Heart left ventricle (tissue), 16 donors: ENCODE measurements at regions not wholly inside any gene's neighbourhood (a gene's known extent, or its start where the extent isn't known, plus 50 kb on each side); places are given as distances from the start of the nearest gene placed in this dataset.

Source experiments
- ATAC-seq, 4 donors: fragments of 200-7000 bp; cut with Tn5 transposase; one replicate each; pipeline ENCODE4 v1.9.1; 2020 to 2022; ENCODE audit warnings: moderate library complexity in 4 of 4, mild to moderate bottlenecking in 3 of 4, moderate number of reproducible peaks in 1 of 4
- DNase-seq, 5 donors: peaks; one replicate each; pipeline ENCODE4 v3.0.0-alpha.2; 2020
- H3K27ac ChIP-seq, 12 donors: fragments of 200-600 bp; sonication (generic) in 4 of 12; one replicate each; pipeline versions ENCODE4 v1.5.0 to v1.8.0; 2016 to 2022; ENCODE audit warnings: mild to moderate bottlenecking in 2 of 12
- H3K27me3 ChIP-seq, 9 donors: fragments of 200-600 bp; sonication (generic) in 2 of 9; one replicate each; pipeline versions ENCODE4 v1.5.1 to v1.8.0; 2016 to 2022; ENCODE audit warnings: mild to moderate bottlenecking in 3 of 9
- H3K36me3 ChIP-seq, 9 donors: fragments of 200-600 bp; sonication (generic) in 2 of 9; one replicate each; pipeline versions ENCODE4 v1.5.0 to v1.8.0; 2018 to 2022; ENCODE audit warnings: mild to moderate bottlenecking in 2 of 9
- H3K4me1 ChIP-seq, 12 donors: fragments of 200-600 bp; sonication (generic) in 4 of 12; one replicate each; pipeline versions ENCODE4 v1.5.0 to v1.8.0; 2016 to 2022; ENCODE audit warnings: mild to moderate bottlenecking in 3 of 12
- H3K4me3 ChIP-seq, 12 donors: fragments of 200-600 bp; sonication (generic) in 4 of 12; one replicate each; pipeline versions ENCODE4 v1.5.0 to v1.8.0; 2017 to 2022; ENCODE audit warnings: mild to moderate bottlenecking in 9 of 12, moderate library complexity in 4 of 12
- H3K9me3 ChIP-seq, 12 donors: fragments of 200-600 bp; sonication (generic) in 4 of 12; one replicate each; pipeline versions ENCODE4 v1.5.0 to v1.8.0; 2016 to 2022; ENCODE audit warnings: mild to moderate bottlenecking in 1 of 12
- POLR2A ChIP-seq, 2 donors: fragments of 450-650 bp; IDR thresholded peaks; one replicate each; pipeline ENCODE4 v1.6.1; 2017; ENCODE audit warnings: antibody characterized with exemption in 2 of 2, mild to moderate bottlenecking in 2 of 2, moderate library complexity in 2 of 2
- WGBS, 4 donors: extraction: QIAGEN DNeasy Blood & Tissue Kit in 2 of 4; methylation state at CpG; one replicate each; pipeline versions ENCODE4 v1.1.5 to v1.1.7; 2013 to 2018; 5-methylcytosine and 5-hydroxymethylcytosine counted together
- intact Hi-C, 10 donors: fragments of 100-400 bp; cut with DNase I; formaldehyde crosslinking; loops; one replicate each; pipeline versions ENCODE4 v1.11.1 to v1.14.2; 2022
- TF ChIP-seq, protein P1 (sequence below), 12 donors: fragments of 200-600 bp; sonication (generic) in 4 of 12; IDR thresholded peaks; one replicate each; pipeline versions ENCODE4 v1.5.0 to v1.8.0; 2018 to 2022; ENCODE audit warnings: antibody characterized with exemption in 12 of 12, mild to moderate bottlenecking in 5 of 12
- donor health status: ischemic (EF 13 %, LVEDD 7.1; RV severe dilation, severe dysfunction).
- donor health status: healthy with polysubstance abuse.
- donor health status: DM: no; HTN: yes; CAD: no.
- donor health status: DM: no; HTN: no; CAD: no.
- donor health status: ischemic (EF 25% LVEDD 6.9; RV normal size, moderate dysfunction).
- donor health status: ischemic (EF 25% LVEDD 5.7; RV mildly dilated, moderate dysfunction).
- donor health status: healthy.
- donor health status: DM: yes; HTN: yes; CAD: no.
- donor health status: ischemic (EF 35%, LVEDD 5.7; RV mildly dilated, moderate dysfunction).
- donor health status: nonischemic (EF 11% LVEDD 7.7; RV severe dilation, severe dysfunction).
- donor health status: DM: yes; HTN: yes; CAD: no.
- donor health status: PGD.
- donor health status: ischemic (EF 29% LVEDD 5.4; RV normal size, mild dysfunction).
- donor health status: nonischemic (EF 23%, LVEDD 6.1; RV moderate dilation, normal function).

DNA sequence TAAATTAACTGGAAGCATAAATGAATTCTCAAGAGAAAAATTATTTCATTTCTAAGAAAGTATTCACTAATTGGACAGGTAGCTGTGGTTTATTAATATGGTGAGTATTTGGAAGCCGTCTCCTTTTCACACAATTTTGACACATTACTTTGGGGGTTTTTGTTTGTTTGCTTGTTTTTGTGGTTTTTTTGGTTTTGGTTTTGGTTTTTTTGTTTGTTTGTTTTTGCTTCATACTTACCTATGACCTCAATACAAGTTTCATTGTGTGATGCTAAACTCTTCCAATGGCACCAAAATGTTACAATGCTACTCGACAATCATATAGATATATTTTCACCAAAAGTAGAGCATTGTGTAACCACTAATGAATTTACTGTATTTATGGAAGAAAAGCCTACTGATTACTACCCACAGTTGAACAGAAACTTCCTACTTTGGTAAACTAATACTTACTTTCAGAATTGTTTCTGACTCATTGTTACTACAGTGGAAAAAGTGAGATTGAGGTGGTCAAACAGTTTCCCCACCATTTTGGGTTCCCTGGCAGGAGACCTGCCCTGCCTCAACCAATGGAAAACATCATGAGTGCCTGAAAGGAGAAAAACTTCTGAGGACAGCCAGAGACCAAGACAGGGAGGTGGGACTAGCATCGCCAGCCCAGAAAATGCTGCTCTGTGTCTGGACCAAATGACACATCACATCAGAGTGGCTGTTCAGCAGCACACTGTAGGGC, 443.1 kb downstream of the HNRNPD start:
- no peaks in the 10 kb centered on the region for H3K36me3 ChIP-seq
- no peak for DNase-seq
- H3K4me3 ChIP-seq = no peak overlapping the region
- WGBS, 4 donors = 83 to 96% (median 91%) methylated on average over 3 of the region's 3 CpGs
- no peaks in the 10 kb centered on the region for H3K9me3 ChIP-seq
- intact Hi-C loops = no loop called here
- TF ChIP-seq POLR2A (IDR thresholded peaks at IDR 0.05) = no peak
- TF ChIP-seq, protein P1, sequence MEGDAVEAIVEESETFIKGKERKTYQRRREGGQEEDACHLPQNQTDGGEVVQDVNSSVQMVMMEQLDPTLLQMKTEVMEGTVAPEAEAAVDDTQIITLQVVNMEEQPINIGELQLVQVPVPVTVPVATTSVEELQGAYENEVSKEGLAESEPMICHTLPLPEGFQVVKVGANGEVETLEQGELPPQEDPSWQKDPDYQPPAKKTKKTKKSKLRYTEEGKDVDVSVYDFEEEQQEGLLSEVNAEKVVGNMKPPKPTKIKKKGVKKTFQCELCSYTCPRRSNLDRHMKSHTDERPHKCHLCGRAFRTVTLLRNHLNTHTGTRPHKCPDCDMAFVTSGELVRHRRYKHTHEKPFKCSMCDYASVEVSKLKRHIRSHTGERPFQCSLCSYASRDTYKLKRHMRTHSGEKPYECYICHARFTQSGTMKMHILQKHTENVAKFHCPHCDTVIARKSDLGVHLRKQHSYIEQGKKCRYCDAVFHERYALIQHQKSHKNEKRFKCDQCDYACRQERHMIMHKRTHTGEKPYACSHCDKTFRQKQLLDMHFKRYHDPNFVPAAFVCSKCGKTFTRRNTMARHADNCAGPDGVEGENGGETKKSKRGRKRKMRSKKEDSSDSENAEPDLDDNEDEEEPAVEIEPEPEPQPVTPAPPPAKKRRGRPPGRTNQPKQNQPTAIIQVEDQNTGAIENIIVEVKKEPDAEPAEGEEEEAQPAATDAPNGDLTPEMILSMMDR (IDR thresholded peaks at IDR 0.05) = no peak
- no peaks in the 10 kb centered on the region for H3K27me3 ChIP-seq
- no peak overlapping the region for H3K27ac ChIP-seq
- ATAC-seq = no peak
- no peaks in the 10 kb centered on the region for H3K4me1 ChIP-seq

DNA sequence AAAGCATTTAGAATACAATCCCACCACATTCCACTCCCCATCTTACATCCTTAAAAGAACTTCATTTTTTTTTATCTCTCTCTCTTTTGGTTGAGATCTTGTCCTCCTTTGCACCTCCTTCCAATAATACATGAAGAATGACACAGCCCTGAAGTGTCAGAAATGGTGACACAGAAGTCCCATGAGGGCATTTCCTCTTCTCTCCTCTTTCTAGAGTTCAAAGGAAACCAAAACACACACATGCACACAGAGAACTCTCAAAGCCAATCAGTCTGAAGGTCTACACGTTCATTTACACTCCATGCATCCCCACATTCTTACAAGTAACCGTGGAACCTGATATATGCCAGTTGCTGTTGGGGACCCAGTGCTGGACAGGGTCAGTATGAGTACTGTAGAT, 450.7 kb downstream of the HNRNPD start:
- Histone ChIP-seq H3K9me3 (no peaks in the 10 kb centered on the region), H3K36me3 (no peaks in the 10 kb centered on the region), H3K27me3 (peaks cover 0 to 4% (median 0%) of the 10 kb centered on the region in 9 donors), H3K27ac (no peak overlapping the region), H3K4me1 (peaks cover 0 to 17% (median 0%) of the 10 kb centered on the region in 12 donors), H3K4me3 (no peak overlapping the region)
- intact Hi-C loops = no loop called here
- TF ChIP-seq POLR2A (IDR thresholded peaks at IDR 0.05) = no peak
- TF ChIP-seq, protein P1 (IDR thresholded peaks at IDR 0.05) = no peak
- DNase-seq (no peak), ATAC-seq (no peak)
- WGBS, 4 donors = 64 to 72% (median 67%) methylated on average over 2 of the region's 2 CpGs

- Histone ChIP-seq H3K4me3 (no peak overlapping the region), H3K27ac (peak overlapping the region in 2 of 12 donors; percentile 49 to 64), H3K36me3 (no peaks in the 10 kb centered on the region), H3K27me3 (peaks cover 0 to 4% (median 0%) of the 10 kb centered on the region in 9 donors), H3K9me3 (no peaks in the 10 kb centered on the region), H3K4me1 (peaks cover 0 to 17% (median 0%) of the 10 kb centered on the region in 12 donors)
- intact Hi-C loops = no loop called here
- 18 to 28% (median 23%) methylated on average over 3 of the region's 3 CpGs for WGBS, 4 donors
- ATAC-seq (peak; percentile 78 to 89 (median 86)), DNase-seq (no peak)
- no peak for TF ChIP-seq POLR2A (IDR thresholded peaks at IDR 0.05)
- TF ChIP-seq, protein P1 (IDR thresholded peaks at IDR 0.05) = no peak
Measured at GRCh38 chr4:81922313-81922712, 450.6 kb upstream of the RASGEF1B start.

DNA sequence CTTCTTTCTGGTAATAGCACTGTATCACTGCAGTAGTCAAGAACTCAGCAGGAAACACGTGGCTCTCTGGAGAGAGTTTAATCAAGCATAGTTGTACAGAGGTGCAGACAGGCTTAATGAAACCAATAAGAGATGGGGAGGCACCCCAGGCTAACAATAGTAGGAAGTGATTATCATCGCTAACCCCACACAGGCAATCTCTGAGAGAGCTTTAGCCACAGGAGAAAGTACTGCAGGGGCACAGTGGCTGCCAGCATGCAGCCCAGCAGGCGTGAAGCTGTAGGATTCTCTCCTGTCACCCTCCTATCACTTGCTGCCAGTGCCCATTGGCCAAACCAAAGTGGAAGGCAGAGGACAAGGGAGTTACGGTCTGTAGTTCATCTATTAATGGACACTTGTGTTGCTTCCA, 450.0 kb upstream of the RASGEF1B start:
- no peaks in the 10 kb centered on the region for H3K9me3 ChIP-seq
- H3K4me3 ChIP-seq = no peak overlapping the region
- TF ChIP-seq, protein P1 (IDR thresholded peaks at IDR 0.05) = no peak
- TF ChIP-seq POLR2A (IDR thresholded peaks at IDR 0.05) = no peak
- intact Hi-C loops = no loop called here
- peak overlapping the region in 2 of 12 donors; percentile 49 to 64 for H3K27ac ChIP-seq
- DNase-seq (peak in 3 of 5 donors; percentile 13 to 54 (median 25)), ATAC-seq (peak; percentile 60 to 88 (median 82))
- WGBS, 4 donors = 8 to 27% (median 21%) methylated on average over 4 of the region's 4 CpGs
- peaks cover 0 to 4% (median 0%) of the 10 kb centered on the region in 9 donors for H3K27me3 ChIP-seq
- H3K36me3 ChIP-seq = no peaks in the 10 kb centered on the region
- peaks cover 0 to 17% (median 0%) of the 10 kb centered on the region in 12 donors for H3K4me1 ChIP-seq
